HG02610 (cell line): ENCODE measurements at regions not wholly inside any gene's neighbourhood (a gene's known extent, or its start where the extent isn't known, plus 50 kb on each side); places are given as distances from the start of the nearest gene placed in this dataset.
"Not testable (repeated sequence)": the region's sequence is repeated elsewhere in the genome, so short reads cannot be mapped to it uniquely, and the experiment has no call there.

ENCODE experiments used
- ATAC-seq: cut with Tn5 transposase; IDR thresholded peaks from one replicate; pipeline ENCODE4 v1.9.1; 2021; ENCODE audit warnings: mild to moderate bottlenecking, moderate library complexity; ENCODE audit not compliant: unreplicated experiment

DNA sequence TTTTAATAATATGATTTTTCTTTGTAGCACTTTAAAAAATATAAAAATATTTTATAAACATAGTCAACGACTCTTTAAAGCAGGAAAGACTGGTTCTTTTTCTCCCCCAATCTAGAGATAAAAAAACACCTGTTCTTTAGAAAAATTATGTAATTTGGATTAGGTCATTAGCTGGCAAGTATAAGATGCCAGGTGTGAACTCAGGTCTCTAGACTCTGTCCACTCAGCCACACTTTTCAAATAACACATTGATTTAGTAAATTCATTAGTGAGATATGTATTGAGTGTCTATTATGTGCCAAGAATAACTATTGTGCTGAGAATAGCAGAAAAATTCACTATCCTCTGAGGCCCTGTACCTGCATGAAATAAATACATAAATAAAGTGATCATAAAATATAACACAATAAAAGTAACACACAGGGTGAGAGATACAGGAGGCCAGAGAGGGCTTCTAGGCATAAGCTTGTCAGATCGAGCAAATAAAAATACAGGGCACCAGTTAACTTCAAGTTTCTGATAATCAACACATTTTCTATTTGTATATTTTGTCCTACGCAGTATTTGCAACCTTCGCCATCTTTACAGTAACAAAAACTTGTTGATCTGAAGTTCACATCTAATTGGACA, 867.1 kb upstream of the GBE1 start:
- no peak for ATAC-seq

GRCh38 chr3:82627733-82628132, 866.3 kb upstream of the GBE1 start:
- no peak for ATAC-seq

- not testable (repeated sequence) for ATAC-seq
Observed at GRCh38 chr3:82620744-82621143, 859.3 kb upstream of the GBE1 start.

DNA sequence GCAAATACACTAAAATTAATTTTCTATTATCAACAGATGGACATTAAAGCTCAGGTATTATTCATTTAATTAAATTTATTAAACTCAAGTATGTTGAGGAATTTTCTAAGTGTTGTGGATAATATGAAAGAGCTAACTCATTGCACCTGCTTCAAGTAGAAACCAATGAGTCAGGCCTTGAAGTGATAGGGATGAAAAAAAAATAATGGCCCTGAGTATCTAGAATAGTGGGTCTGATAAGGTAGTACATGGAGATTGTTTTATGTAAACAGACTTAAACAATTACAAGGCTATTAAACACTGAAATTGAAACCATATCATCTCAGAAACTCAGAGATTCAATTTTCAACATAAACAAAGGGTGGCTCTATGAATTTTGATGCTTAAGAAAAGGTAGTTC, 857.1 kb upstream of the GBE1 start:
- ATAC-seq = no peak

- ATAC-seq = no peak
Observed at GRCh38 chr3:82610236-82610635, 848.8 kb upstream of the GBE1 start.

- ATAC-seq = no peak
Observed at GRCh38 chr3:82607391-82607790, 845.9 kb upstream of the GBE1 start.

DNA sequence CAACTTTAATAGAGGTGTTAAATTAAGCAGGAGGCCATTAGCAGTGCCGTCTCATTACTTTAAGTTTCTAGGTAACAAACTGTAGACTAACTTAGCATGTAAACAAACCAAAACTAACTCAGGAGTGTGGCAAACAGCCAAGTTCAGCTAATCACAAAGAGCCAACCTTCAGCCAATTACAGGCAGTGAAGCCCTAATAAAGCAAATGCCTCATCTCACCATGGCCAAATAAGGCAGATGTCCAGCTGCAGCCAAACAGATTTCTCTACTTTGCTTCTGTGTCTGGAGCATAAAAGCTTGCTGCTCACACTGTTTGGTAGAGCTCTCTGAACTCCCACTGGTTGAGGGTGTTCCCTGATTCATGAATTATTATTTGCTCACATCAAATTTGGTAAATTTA, 835.4 kb upstream of the GBE1 start:
- ATAC-seq = no peak

- no peak for ATAC-seq
Observed at GRCh38 chr3:82595530-82595929, 834.1 kb upstream of the GBE1 start.

GRCh38 chr3:82587174-82587573, 825.7 kb upstream of the GBE1 start:
- no peak for ATAC-seq

DNA sequence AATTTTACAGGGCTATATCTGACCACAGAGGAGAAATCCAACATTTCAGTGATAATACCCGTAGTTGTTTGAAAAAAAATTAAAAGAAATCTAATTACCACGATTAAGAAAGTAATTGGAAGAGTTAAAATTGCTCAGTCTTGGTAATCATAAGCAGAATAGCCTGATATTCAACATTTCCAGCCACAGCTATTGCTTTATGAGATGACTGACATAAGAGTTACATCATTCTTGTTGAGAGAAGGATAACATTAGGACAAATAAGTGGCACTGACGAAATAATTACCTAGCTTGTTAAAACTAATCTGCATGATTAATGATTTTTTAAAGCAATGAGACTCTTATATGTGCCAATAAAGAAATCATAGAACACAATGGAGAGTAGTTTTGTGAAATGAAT, 825.0 kb upstream of the GBE1 start:
- ATAC-seq = no peak

- not testable (repeated sequence) for ATAC-seq
Observed at GRCh38 chr3:82586002-82586401, 824.6 kb upstream of the GBE1 start.

DNA sequence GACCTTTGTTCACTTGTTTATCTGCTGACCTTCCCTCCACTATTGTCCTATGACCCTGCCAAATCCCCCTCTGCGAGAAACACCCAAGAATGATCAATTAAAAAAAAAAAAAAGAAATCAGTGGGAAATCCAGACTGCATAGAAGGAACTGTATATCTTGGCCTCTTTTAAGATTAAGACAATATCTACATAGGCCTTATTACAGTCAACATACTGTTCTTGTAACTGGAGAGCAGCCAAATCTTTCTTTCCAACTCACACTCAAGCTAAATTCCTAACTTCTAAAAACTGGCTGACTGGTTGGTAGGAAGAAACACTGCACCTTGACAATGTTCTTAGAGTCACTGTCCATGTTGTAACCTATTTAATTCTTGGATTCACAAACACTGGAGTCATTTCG, 824.1 kb upstream of the GBE1 start:
- not testable (repeated sequence) for ATAC-seq

GRCh38 chr3:82584861-82585260, 823.4 kb upstream of the GBE1 start:
- ATAC-seq = not testable (repeated sequence)

- ATAC-seq = not testable (repeated sequence)
Observed at GRCh38 chr3:82584415-82584814, 823.0 kb upstream of the GBE1 start.

DNA sequence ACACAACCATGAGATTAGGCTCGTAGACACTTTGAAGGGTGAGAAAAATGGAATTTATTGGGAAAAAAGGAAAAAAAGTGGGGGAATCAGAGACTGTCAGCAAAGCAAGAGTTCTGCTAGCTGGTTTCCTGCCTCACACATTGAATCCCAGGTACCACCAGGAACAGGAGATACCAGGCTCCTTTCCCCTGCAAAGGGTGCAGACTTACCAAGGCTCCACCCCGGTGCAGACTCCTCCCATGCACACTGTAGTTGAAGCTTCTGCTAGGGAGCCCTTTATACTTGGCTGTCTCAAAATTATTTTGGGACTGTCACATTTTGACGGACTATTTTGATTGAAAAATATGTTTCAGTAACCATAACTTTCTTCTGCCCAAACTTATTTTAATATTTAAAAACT, 819.9 kb upstream of the GBE1 start:
- no peak for ATAC-seq

- no peak for ATAC-seq
Observed at GRCh38 chr3:82572721-82573120, 811.3 kb upstream of the GBE1 start.

DNA sequence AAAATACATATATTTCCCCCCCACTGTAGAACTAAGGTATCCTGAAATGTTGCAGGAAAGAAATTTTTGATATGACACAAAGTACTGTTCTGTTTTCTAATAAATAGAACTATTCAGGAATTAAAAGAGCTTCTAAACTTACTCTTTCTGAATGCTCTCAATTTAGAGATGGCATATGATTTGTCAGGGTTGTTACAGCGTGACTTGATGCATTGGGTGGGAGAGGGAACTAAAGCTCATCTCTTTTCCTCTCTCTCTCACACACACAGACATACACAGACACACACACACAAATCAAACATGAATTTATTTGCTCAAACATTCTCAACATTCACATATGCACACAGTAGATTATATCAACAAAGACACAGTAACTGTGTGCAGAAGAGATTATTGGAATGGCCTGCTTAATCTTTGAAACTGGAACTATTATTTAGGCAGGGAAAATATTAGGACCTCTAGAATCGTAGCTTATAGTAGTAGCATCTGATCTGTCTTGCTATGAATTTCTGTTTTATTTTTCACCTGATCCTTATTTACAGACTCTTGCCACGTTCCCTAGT, 807.4 kb upstream of the GBE1 start:
- ATAC-seq = no peak

- no peak for ATAC-seq
Observed at GRCh38 chr3:82567029-82567600, 805.7 kb upstream of the GBE1 start.

DNA sequence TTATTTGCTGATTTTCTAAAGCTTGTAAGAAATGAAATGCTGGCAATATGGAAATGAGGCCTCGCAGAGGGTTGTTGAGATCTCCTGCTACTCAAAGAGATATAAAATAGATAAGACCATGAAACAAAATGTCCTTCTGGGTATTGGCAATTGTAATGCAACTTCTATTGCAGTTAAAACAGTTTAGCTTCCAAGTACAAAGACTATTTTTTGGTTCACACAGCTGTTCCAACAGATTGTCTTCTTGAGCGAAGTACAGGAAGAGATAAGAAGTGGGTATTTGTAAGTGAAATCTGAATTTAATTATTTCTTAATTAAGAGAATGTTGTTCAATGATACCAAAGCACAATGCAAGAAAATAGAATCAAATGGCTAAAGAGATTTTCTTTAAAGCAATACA, 801.5 kb upstream of the GBE1 start:
- no peak for ATAC-seq

- no peak for ATAC-seq
Observed at GRCh38 chr3:82561784-82562183, 800.3 kb upstream of the GBE1 start.

GRCh38 chr3:82558081-82558480, 796.6 kb upstream of the GBE1 start:
- no peak for ATAC-seq

DNA sequence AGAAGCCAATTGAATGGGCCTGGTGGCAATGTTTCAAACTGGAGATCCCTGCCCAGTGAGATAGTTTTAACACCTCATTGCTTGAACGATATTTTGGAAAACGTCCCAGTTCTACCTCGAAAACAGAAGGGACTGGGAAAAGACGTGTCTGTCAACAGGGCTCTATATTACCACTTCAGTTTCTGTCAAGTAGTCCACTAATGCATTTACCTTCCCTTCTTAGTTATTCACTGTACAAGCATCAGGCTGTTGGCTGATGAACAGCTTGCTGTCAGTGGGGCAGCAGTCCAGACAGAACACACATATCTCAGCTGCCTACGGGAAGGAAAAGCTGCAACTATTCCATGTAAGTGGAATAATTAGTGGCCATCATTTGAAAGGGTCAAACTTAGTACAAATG, 794.7 kb upstream of the GBE1 start:
- ATAC-seq = no peak

- not testable (repeated sequence) for ATAC-seq
Observed at GRCh38 chr3:82542556-82542955, 781.1 kb upstream of the GBE1 start.
